HCT116 (cell line): ENCODE measurements at regions not wholly inside any gene's neighbourhood (a gene's known extent, or its start where the extent isn't known, plus 50 kb on each side); places are given as distances from the start of the nearest gene placed in this dataset.

Source experiments
- ATAC-seq: fragments of 200-7000 bp; cut with Tn5 transposase; 2 replicates; pipeline ENCODE4 v1.9.1; 2020; ENCODE audit warnings: mild to moderate bottlenecking, moderate library complexity
- BruUV-seq: library from RNA; stranded (reverse); fragments of 400-500 nt; replicated peaks from 2 replicates; lab custom pipeline; 2021; lab: Mats Ljungman, UMichigan
- CTCF ChIA-PET: fragments of 300-600 bp; sonication (Branson Sonifier 250); formaldehyde crosslinking; loops from one replicate; lab custom pipeline; 2021; ENCODE audit warnings: antibody characterized with exemption; lab: Charles Lee
- POLR2A ChIA-PET: fragments of 300-600, 350-600 bp; sonication (Branson Sonifier 250); formaldehyde crosslinking; loops from one replicate; lab custom pipeline; 2021; ENCODE audit warnings: antibody characterized with exemption; lab: Charles Lee
- RAD21 ChIA-PET, 2 experiments: fragments of 300-600 bp; sonication (Branson Sonifier 250); formaldehyde crosslinking; loops; one replicate each; lab custom pipeline; 2023; ENCODE audit warnings: low total read pairs in 2 of 2; ENCODE audit not compliant: uncharacterized antibody in 2 of 2, unreplicated experiment in 2 of 2, low non-redundant PET in 1 of 2; lab: Charles Lee
- DNase-seq: peaks from one replicate; pipeline ENCODE4 v3.0.0-alpha.2; 2010; ENCODE audit warnings: low read depth, low spot score
- H2AFZ ChIP-seq: fragments of 200-600 bp; shearing (Covaris generic), sonication (generic); 2 replicates; pipeline ENCODE4 v1.6.1; 2017; ENCODE audit warnings: low read depth, mixed run types, mixed read lengths, antibody characterized with exemption, low read length; ENCODE audit not compliant: poor library complexity, severe bottlenecking
- H3K27ac ChIP-seq: 2 replicates; pipeline ENCODE4 v1.5.1; 2012; ENCODE audit warnings: low read depth, low read length
- H3K27me3 ChIP-seq: fragments of 200-600 bp; sonication (generic); 2 replicates; pipeline ENCODE4 v1.6.1; 2016; ENCODE audit warnings: mixed run types, low read length, mixed read lengths; ENCODE audit not compliant: insufficient read depth
- H3K36me3 ChIP-seq, 2 experiments: fragments of 200-500 bp in 1 of 2; fragments of 200-600 bp in 1 of 2; sonication (Bioruptor generic) in 1 of 2; sonication (generic) in 1 of 2; 2 replicates each; pipeline versions ENCODE4 v1.5.1 to v1.6.1; 2014 to 2016; ENCODE audit warnings: low read length in 2 of 2, inconsistent platforms in 1 of 2, mixed read lengths in 1 of 2, mixed run types in 1 of 2; ENCODE audit not compliant: insufficient read depth in 2 of 2, control insufficient read depth in 1 of 2
- H3K4me1 ChIP-seq, 2 experiments: fragments of 200-600 bp in 1 of 2; sonication (generic) in 1 of 2; 2 replicates each; pipeline versions ENCODE4 v1.5.1 to v1.6.1; 2012 to 2017; ENCODE audit warnings: low read length in 2 of 2, inconsistent platforms in 1 of 2, mild to moderate bottlenecking in 1 of 2, mixed read lengths in 1 of 2, mixed run types in 1 of 2, moderate library complexity in 1 of 2; ENCODE audit not compliant: insufficient read depth in 2 of 2, control insufficient read depth in 1 of 2
- H3K4me2 ChIP-seq: fragments of 200-600 bp; sonication (generic); 2 replicates; pipeline ENCODE4 v1.6.1; 2017; ENCODE audit warnings: mixed run types, low read length, mixed read lengths
- H3K4me3 ChIP-seq, 2 experiments: fragments of 200-600 bp in 1 of 2; sonication (generic) in 1 of 2; replicated peaks in 1 of 2; 2 replicates each; pipeline ENCODE4 v1.5.1; 2011 to 2016; ENCODE audit warnings: low read length in 2 of 2, control low read depth in 1 of 2, low read depth in 1 of 2, mild to moderate bottlenecking in 1 of 2, mixed read lengths in 1 of 2, mixed run types in 1 of 2
- H3K79me2 ChIP-seq: fragments of 200-600 bp; sonication (generic); 2 replicates; pipeline ENCODE4 v1.6.1; 2017; ENCODE audit warnings: mild to moderate bottlenecking, mixed run types, low read length, moderate library complexity, mixed read lengths; ENCODE audit not compliant: insufficient read depth
- H3K9ac ChIP-seq: fragments of 200-600 bp; sonication (generic); 2 replicates; pipeline ENCODE4 v1.6.1; 2016; ENCODE audit warnings: low read length, mixed read lengths
- H3K9me2 ChIP-seq: fragments of 200-600 bp; sonication (generic), shearing (Covaris generic); 2 replicates; pipeline ENCODE4 v1.6.1; 2017; ENCODE audit warnings: mixed run types, mild to moderate bottlenecking, moderate library complexity; ENCODE audit not compliant: insufficient read depth
- H3K9me3 ChIP-seq, 2 experiments: fragments of 200-500 bp in 1 of 2; fragments of 200-600 bp in 1 of 2; sonication (Bioruptor generic) in 1 of 2; sonication (generic) in 1 of 2; 2 replicates each; pipeline ENCODE4 v1.6.1; 2014 to 2017; ENCODE audit warnings: low read length in 2 of 2, mixed read lengths in 2 of 2, inconsistent platforms in 1 of 2, low read depth in 1 of 2, mild to moderate bottlenecking in 1 of 2, mixed run types in 1 of 2, moderate library complexity in 1 of 2; ENCODE audit not compliant: control insufficient read depth in 1 of 2, insufficient read depth in 1 of 2
- H4K20me1 ChIP-seq: fragments of 200-600 bp; sonication (generic), shearing (Covaris generic); 2 replicates; pipeline ENCODE4 v1.6.1; 2017; ENCODE audit warnings: mixed run types, mild to moderate bottlenecking, moderate library complexity; ENCODE audit not compliant: insufficient read depth
- CBX3 ChIP-seq: IDR thresholded peaks from 2 replicates; pipeline ENCODE4 v1.6.1; 2012; ENCODE audit warnings: low read depth
- CEBPB ChIP-seq: IDR thresholded peaks from 2 replicates; pipeline ENCODE4 v1.6.1; 2012; ENCODE audit warnings: low read depth
- EGR1 ChIP-seq: IDR thresholded peaks from 2 replicates; pipeline ENCODE4 v1.6.1; 2012; ENCODE audit warnings: low read depth
- ELF1 ChIP-seq: IDR thresholded peaks from 2 replicates; pipeline ENCODE4 v1.6.1; 2012; ENCODE audit warnings: low read depth, borderline replicate concordance
- EZH2phosphoT487 ChIP-seq: fragments of 200-600 bp; IDR thresholded peaks from 2 replicates; pipeline ENCODE4 v1.6.1; 2018; ENCODE audit warnings: antibody characterized with exemption, borderline replicate concordance
- FOSL1 ChIP-seq: IDR thresholded peaks from 2 replicates; pipeline ENCODE4 v1.6.1; 2012; ENCODE audit warnings: low read depth
- JUND ChIP-seq: IDR thresholded peaks from 2 replicates; pipeline ENCODE4 v1.6.1; 2012
- POLR2A ChIP-seq: IDR thresholded peaks from 2 replicates; pipeline ENCODE4 v1.7.0; 2011; ENCODE audit warnings: borderline replicate concordance; ENCODE audit not compliant: insufficient read depth, insufficient read length; ENCODE audit errors: extremely low read depth
- POLR2AphosphoS5 ChIP-seq: IDR thresholded peaks from 2 replicates; pipeline ENCODE4 v1.6.1; 2011; ENCODE audit warnings: mild to moderate bottlenecking, low read depth, low read length, moderate library complexity
- SIN3A ChIP-seq: IDR thresholded peaks from 2 replicates; pipeline ENCODE4 v1.6.1; 2012; ENCODE audit warnings: low read depth
- SP1 ChIP-seq: IDR thresholded peaks from 2 replicates; pipeline ENCODE4 v1.6.1; 2012; ENCODE audit warnings: low read depth
- SRF ChIP-seq: IDR thresholded peaks from 2 replicates; pipeline ENCODE4 v1.6.1; 2012; ENCODE audit warnings: low read depth
- TCF7L2 ChIP-seq: IDR thresholded peaks from 2 replicates; pipeline ENCODE4 v1.7.0; 2011; ENCODE audit warnings: borderline replicate concordance, inconsistent platforms; ENCODE audit not compliant: insufficient read depth, insufficient read length; ENCODE audit errors: extremely low read depth
- YY1 ChIP-seq: IDR thresholded peaks from 2 replicates; pipeline ENCODE4 v1.6.1; 2011; ENCODE audit warnings: low read length, low read depth, moderate library complexity, mild to moderate bottlenecking; ENCODE audit not compliant: insufficient replicate concordance; ENCODE audit errors: extremely low read depth
- ZBTB33 ChIP-seq: IDR thresholded peaks from 2 replicates; pipeline ENCODE4 v1.6.1; 2011; ENCODE audit warnings: mild to moderate bottlenecking, low read length, moderate library complexity; ENCODE audit not compliant: insufficient replicate concordance; ENCODE audit errors: extremely low read depth
- ZFX ChIP-seq: fragments of 450-650 bp; IDR thresholded peaks from 2 replicates; pipeline ENCODE4 v1.6.1; 2017
- ZNF274 ChIP-seq: fragments of 200-500 bp; sonication (Bioruptor generic); IDR thresholded peaks from 2 replicates; pipeline ENCODE4 v1.6.1; 2014; ENCODE audit warnings: mild to moderate bottlenecking, low read depth, low read length, inconsistent platforms
- intact Hi-C: fragments of 100-400 bp; cut with micrococcal nuclease; formaldehyde crosslinking; loops from 2 replicates; pipeline ENCODE4 v1.10.0; 2022
- TF ChIP-seq, protein P1 (sequence below): IDR thresholded peaks from 2 replicates; pipeline ENCODE4 v1.6.1; 2012; ENCODE audit warnings: low read depth
- TF ChIP-seq, protein P2 (sequence below), 3 experiments: fragments of 200-600 bp in 1 of 3; sonication (generic) in 1 of 3; IDR thresholded peaks in 2 of 3; conservative IDR thresholded peaks in 1 of 3; 2 replicates each; pipeline ENCODE4 v1.5.1; 2012 to 2017; ENCODE audit warnings: low read depth in 2 of 3, low read length in 2 of 3, antibody characterized with exemption in 1 of 3, borderline replicate concordance in 1 of 3, control low read depth in 1 of 3, mild to moderate bottlenecking in 1 of 3, mixed read lengths in 1 of 3, mixed run types in 1 of 3, moderate library complexity in 1 of 3; ENCODE audit not compliant: insufficient read depth in 1 of 3

GRCh38 chr3:177976866-177977265 lies 559.4 kb upstream of the KCNMB2 start:
- intact Hi-C loops = no loop called here
- Histone ChIP-seq H3K9me2 (no peaks in the 10 kb centered on the region), H4K20me1 (no peaks in the 10 kb centered on the region), H2AFZ (no peak overlapping the region), H3K9ac (no peak overlapping the region), H3K4me2 (no peak overlapping the region), H3K9me3 (no peaks in the 10 kb centered on the region), H3K27me3 (no peaks in the 10 kb centered on the region), H3K36me3 (no peaks in the 10 kb centered on the region), H3K4me3 (no peak overlapping the region), H3K4me1 (peaks cover 0 to 13% of the 10 kb centered on the region in 2 experiments; a peak in 1 of 4 replicates), H3K79me2 (no peaks in the 10 kb centered on the region), H3K27ac (no peak overlapping the region)
- ChIA-PET RAD21 (no interaction called here), CTCF (no interaction called here), POLR2A (no interaction called here)
- no TSS peak for BruUV-seq
- DNase-seq (no peak), ATAC-seq (no peak)
- no peak for TF ChIP-seq JUND
- TF ChIP-seq ZBTB33 = no peak
- no peak for TF ChIP-seq CEBPB
- no peak for TF ChIP-seq ZNF274
- TF ChIP-seq SIN3A = no peak
- no peak for TF ChIP-seq ZFX
- no peak for TF ChIP-seq EGR1
- no peak for TF ChIP-seq POLR2A
- TF ChIP-seq CBX3 = no peak
- no peak for TF ChIP-seq EZH2phosphoT487
- TF ChIP-seq POLR2AphosphoS5 = no peak
- TF ChIP-seq YY1 = no peak
- TF ChIP-seq ELF1 = no peak
- TF ChIP-seq TCF7L2 = no peak
- no peak for TF ChIP-seq FOSL1
- TF ChIP-seq, protein P1, sequence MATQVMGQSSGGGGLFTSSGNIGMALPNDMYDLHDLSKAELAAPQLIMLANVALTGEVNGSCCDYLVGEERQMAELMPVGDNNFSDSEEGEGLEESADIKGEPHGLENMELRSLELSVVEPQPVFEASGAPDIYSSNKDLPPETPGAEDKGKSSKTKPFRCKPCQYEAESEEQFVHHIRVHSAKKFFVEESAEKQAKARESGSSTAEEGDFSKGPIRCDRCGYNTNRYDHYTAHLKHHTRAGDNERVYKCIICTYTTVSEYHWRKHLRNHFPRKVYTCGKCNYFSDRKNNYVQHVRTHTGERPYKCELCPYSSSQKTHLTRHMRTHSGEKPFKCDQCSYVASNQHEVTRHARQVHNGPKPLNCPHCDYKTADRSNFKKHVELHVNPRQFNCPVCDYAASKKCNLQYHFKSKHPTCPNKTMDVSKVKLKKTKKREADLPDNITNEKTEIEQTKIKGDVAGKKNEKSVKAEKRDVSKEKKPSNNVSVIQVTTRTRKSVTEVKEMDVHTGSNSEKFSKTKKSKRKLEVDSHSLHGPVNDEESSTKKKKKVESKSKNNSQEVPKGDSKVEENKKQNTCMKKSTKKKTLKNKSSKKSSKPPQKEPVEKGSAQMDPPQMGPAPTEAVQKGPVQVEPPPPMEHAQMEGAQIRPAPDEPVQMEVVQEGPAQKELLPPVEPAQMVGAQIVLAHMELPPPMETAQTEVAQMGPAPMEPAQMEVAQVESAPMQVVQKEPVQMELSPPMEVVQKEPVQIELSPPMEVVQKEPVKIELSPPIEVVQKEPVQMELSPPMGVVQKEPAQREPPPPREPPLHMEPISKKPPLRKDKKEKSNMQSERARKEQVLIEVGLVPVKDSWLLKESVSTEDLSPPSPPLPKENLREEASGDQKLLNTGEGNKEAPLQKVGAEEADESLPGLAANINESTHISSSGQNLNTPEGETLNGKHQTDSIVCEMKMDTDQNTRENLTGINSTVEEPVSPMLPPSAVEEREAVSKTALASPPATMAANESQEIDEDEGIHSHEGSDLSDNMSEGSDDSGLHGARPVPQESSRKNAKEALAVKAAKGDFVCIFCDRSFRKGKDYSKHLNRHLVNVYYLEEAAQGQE = no peak
- no peak for TF ChIP-seq SRF
- TF ChIP-seq SP1 = no peak
- TF ChIP-seq, protein P2, sequence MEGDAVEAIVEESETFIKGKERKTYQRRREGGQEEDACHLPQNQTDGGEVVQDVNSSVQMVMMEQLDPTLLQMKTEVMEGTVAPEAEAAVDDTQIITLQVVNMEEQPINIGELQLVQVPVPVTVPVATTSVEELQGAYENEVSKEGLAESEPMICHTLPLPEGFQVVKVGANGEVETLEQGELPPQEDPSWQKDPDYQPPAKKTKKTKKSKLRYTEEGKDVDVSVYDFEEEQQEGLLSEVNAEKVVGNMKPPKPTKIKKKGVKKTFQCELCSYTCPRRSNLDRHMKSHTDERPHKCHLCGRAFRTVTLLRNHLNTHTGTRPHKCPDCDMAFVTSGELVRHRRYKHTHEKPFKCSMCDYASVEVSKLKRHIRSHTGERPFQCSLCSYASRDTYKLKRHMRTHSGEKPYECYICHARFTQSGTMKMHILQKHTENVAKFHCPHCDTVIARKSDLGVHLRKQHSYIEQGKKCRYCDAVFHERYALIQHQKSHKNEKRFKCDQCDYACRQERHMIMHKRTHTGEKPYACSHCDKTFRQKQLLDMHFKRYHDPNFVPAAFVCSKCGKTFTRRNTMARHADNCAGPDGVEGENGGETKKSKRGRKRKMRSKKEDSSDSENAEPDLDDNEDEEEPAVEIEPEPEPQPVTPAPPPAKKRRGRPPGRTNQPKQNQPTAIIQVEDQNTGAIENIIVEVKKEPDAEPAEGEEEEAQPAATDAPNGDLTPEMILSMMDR (IDR thresholded peaks at IDR 0.05 in 2 of 3, conservative IDR thresholded peaks at IDR 0.05 in 1 of 3; ENCODE audit: borderline replicate concordance in 1 of 3, insufficient read depth in 1 of 3, low read depth in 2 of 3, low read length in 2 of 3) = no peak
